ENCODE measurements at regions not wholly inside any gene's neighbourhood (a gene's known extent, or its start where the extent isn't known, plus 50 kb on each side); places are given as distances from the start of the nearest gene placed in this dataset.

- TF ChIP-seq, protein P1, sequence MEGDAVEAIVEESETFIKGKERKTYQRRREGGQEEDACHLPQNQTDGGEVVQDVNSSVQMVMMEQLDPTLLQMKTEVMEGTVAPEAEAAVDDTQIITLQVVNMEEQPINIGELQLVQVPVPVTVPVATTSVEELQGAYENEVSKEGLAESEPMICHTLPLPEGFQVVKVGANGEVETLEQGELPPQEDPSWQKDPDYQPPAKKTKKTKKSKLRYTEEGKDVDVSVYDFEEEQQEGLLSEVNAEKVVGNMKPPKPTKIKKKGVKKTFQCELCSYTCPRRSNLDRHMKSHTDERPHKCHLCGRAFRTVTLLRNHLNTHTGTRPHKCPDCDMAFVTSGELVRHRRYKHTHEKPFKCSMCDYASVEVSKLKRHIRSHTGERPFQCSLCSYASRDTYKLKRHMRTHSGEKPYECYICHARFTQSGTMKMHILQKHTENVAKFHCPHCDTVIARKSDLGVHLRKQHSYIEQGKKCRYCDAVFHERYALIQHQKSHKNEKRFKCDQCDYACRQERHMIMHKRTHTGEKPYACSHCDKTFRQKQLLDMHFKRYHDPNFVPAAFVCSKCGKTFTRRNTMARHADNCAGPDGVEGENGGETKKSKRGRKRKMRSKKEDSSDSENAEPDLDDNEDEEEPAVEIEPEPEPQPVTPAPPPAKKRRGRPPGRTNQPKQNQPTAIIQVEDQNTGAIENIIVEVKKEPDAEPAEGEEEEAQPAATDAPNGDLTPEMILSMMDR (IDR thresholded peaks at IDR 0.05), result no peak
- TF ChIP-seq POLR2A (IDR thresholded peaks at IDR 0.05), result no peak
Measured at GRCh38 chr18:52280702-52281101, 59.3 kb upstream of the DCC start.

Measured in body of pancreas (tissue), 4 donors.